ENCODE measurements at regions not wholly inside any gene's neighbourhood (a gene's known extent, or its start where the extent isn't known, plus 50 kb on each side); places are given as distances from the start of the nearest gene placed in this dataset.

DNA sequence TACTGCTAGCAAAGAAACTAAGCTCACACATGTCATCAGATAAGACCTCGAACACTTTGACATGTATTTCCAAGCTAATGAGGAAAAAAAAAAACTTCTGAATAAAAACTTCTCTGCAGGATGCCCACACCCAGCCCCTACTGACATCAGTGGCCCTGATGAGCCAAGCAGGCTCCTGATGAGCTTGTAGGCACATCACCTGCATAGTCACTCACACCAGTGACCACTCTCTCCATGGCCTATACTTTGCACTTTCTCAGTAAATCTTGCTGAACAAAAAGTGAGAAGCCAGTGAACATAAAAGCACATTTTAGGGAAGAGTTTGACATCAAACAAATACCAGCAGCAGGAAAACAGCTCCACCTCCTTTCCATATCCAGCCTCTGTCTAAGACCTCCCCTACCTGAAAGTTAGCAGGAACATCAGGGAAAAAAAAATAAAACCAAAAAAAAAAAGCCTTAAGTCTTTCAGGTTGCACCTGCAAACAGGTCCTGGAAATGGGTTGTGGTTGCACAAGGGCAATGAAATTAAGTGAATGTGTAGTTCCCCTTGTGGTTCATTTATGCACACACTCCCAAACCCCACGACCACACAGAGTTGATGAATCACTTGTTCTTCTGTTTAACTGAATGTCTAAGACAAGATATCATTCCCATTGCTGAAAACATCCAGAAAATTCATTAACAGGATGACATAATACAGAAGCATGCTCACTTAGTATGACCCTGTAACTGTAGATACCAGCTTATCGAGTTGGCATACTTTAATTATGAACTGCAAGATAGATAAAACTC lies 205.2 kb upstream of the PDE1C start:
- TF ChIP-seq CTCF (IDR thresholded peaks at IDR 0.05; ENCODE audit: low read length, missing control alignments): no peak
- no peak for DNase-seq (ENCODE audit: low read depth)
- no peak overlapping the region for H3K4me3 ChIP-seq (replicated peaks; ENCODE audit: low read depth, low read length)

GRCh38 chr7:32273297-32273696 lies 203.1 kb upstream of the PDE1C start:
- DNase-seq (ENCODE audit: low read depth): no peak
- H3K4me3 ChIP-seq (replicated peaks; ENCODE audit: low read depth, low read length): no peak overlapping the region
- TF ChIP-seq CTCF (IDR thresholded peaks at IDR 0.05; ENCODE audit: low read length, missing control alignments): no peak

- no peak for TF ChIP-seq CTCF (IDR thresholded peaks at IDR 0.05; ENCODE audit: low read length, missing control alignments)
- no peak for DNase-seq (ENCODE audit: low read depth)
- no peak overlapping the region for H3K4me3 ChIP-seq (replicated peaks; ENCODE audit: low read depth, low read length)
Measured at GRCh38 chr7:32266932-32267475, 196.8 kb upstream of the PDE1C start.

GRCh38 chr7:32264702-32265284 lies 194.6 kb upstream of the PDE1C start:
- no peak for TF ChIP-seq CTCF (IDR thresholded peaks at IDR 0.05; ENCODE audit: low read length, missing control alignments)
- DNase-seq (ENCODE audit: low read depth): no peak
- no peak overlapping the region for H3K4me3 ChIP-seq (replicated peaks; ENCODE audit: low read depth, low read length)

DNA sequence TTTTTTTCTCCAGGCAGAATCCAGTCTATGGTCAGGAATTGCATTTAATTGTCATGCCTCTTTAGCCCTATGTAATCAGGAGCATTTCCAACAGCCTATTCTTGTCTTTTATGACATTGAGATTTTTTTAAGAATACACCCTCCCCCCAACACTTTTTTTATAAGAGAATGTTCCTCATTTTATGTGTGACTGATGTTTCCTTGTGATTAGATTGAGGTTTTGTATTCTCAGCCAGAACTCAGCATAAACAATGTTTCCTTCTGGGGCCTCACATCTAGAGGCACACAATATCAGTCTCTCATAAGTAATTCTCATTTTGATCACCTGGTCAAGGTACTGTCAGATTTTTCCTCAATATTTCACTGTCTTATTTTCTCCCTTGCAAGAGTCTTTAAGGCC lies 193.4 kb upstream of the PDE1C start:
- H3K4me3 ChIP-seq (replicated peaks; ENCODE audit: low read depth, low read length): no peak overlapping the region
- DNase-seq (ENCODE audit: low read depth): no peak
- TF ChIP-seq CTCF (IDR thresholded peaks at IDR 0.05; ENCODE audit: low read length, missing control alignments): no peak

GRCh38 chr7:32262315-32262714 lies 192.1 kb upstream of the PDE1C start:
- DNase-seq (ENCODE audit: low read depth): no peak
- no peak for TF ChIP-seq CTCF (IDR thresholded peaks at IDR 0.05; ENCODE audit: low read length, missing control alignments)
- no peak overlapping the region for H3K4me3 ChIP-seq (replicated peaks; ENCODE audit: low read depth, low read length)
